GM20000 (cell line): ENCODE measurements at regions not wholly inside any gene's neighbourhood (a gene's known extent, or its start where the extent isn't known, plus 50 kb on each side); places are given as distances from the start of the nearest gene placed in this dataset.
"Not testable (repeated sequence)": the region's sequence is repeated elsewhere in the genome, so short reads cannot be mapped to it uniquely, and the experiment has no call there.

ENCODE experiments used
- DNase-seq: peaks from one replicate; pipeline ENCODE4 v3.0.0; 2012; ENCODE audit warnings: low spot score
- CTCF ChIP-seq: IDR thresholded peaks from 2 replicates; pipeline ENCODE4 v1.5.1; 2012; ENCODE audit warnings: mild to moderate bottlenecking, control low read depth; ENCODE audit errors: extremely low read depth, missing control alignments

- no peak for TF ChIP-seq CTCF
- peak; percentile 13 for DNase-seq
These were observed 246.1 kb upstream of the ST6GAL2 start for GRCh38 chr2:107132070-107132469.

GRCh38 chr2:107132746-107133145 is 246.8 kb upstream of the ST6GAL2 start:
- DNase-seq, result no peak
- no peak for TF ChIP-seq CTCF

GRCh38 chr2:107133412-107133811 is 247.4 kb upstream of the ST6GAL2 start:
- TF ChIP-seq CTCF, result no peak

GRCh38 chr2:107136733-107137132 is 250.8 kb upstream of the ST6GAL2 start:
- no peak for TF ChIP-seq CTCF

More at GRCh38 chr2:107133412-107133811, 247.4 kb upstream of the ST6GAL2 start:
- DNase-seq, result no peak

GRCh38 chr2:107137706-107138105 is 251.7 kb upstream of the ST6GAL2 start:
- no peak for DNase-seq
- no peak for TF ChIP-seq CTCF

More at GRCh38 chr2:107136733-107137132, 250.8 kb upstream of the ST6GAL2 start:
- DNase-seq, result no peak

GRCh38 chr2:107146181-107146580 is 260.2 kb upstream of the ST6GAL2 start:
- no peak for TF ChIP-seq CTCF
- no peak for DNase-seq

- not testable (repeated sequence) for DNase-seq
These were observed 260.7 kb upstream of the ST6GAL2 start for GRCh38 chr2:107146645-107147044.

GRCh38 chr2:107148055-107148454 is 262.1 kb upstream of the ST6GAL2 start:
- no peak for DNase-seq
- TF ChIP-seq CTCF, result no peak
